ENCODE measurements at regions not wholly inside any gene's neighbourhood (a gene's known extent, or its start where the extent isn't known, plus 50 kb on each side); places are given as distances from the start of the nearest gene placed in this dataset.

GRCh38 chr4:181293541-181293940 lies 949.7 kb upstream of the TENM3 start:
- TF ChIP-seq SRY (CRISPR knock-in tag; IDR thresholded peaks at IDR 0.05): no peak
- TF ChIP-seq EZH2 (conservative IDR thresholded peaks at IDR 0.05; ENCODE audit: low read depth, low read length): no peak
- no peak for TF ChIP-seq ATF2 (CRISPR knock-in tag; IDR thresholded peaks at IDR 0.05)
- no peak for TF ChIP-seq SIN3A (IDR thresholded peaks at IDR 0.05; ENCODE audit: borderline replicate concordance, low read depth, low read length)
- no peak for TF ChIP-seq GLMP (CRISPR knock-in tag; IDR thresholded peaks at IDR 0.05; ENCODE audit: borderline replicate concordance)
- TF ChIP-seq REST (IDR thresholded peaks at IDR 0.05; ENCODE audit: borderline replicate concordance in 1 of 2, low read depth in 1 of 2, low read length in 2 of 2): no peak
- no peak for TF ChIP-seq ZBTB1 (CRISPR knock-in tag; IDR thresholded peaks at IDR 0.05; ENCODE audit: borderline replicate concordance)
- no peak for TF ChIP-seq SP2 (CRISPR knock-in tag; IDR thresholded peaks at IDR 0.05)
- no peak for TF ChIP-seq TBL1XR1 (IDR thresholded peaks at IDR 0.05; ENCODE audit: borderline replicate concordance, low read length, partially characterized antibody)

All from HepG2 (cell line).